Heart right ventricle (tissue), 16 donors: ENCODE measurements at regions not wholly inside any gene's neighbourhood (a gene's known extent, or its start where the extent isn't known, plus 50 kb on each side); places are given as distances from the start of the nearest gene placed in this dataset.

Experiments
- ATAC-seq, 8 donors: fragments of 200-7000 bp; cut with Tn5 transposase; one replicate each; pipeline ENCODE4 v1.9.1; 2020; ENCODE audit warnings: mild to moderate bottlenecking in 8 of 8, moderate library complexity in 8 of 8, moderate number of reproducible peaks in 1 of 8
- DNase-seq, 2 donors: peaks; one replicate each; pipeline ENCODE4 v3.0.0-alpha.2; 2020
- H3K27ac ChIP-seq, 10 donors: fragments of 200-600 bp; sonication (generic) in 2 of 10; one replicate each; pipeline versions ENCODE4 v1.5.0 to v1.8.0; 2020 to 2022; ENCODE audit warnings: mild to moderate bottlenecking in 3 of 10
- H3K27me3 ChIP-seq, 7 donors: fragments of 200-600 bp; one replicate each; pipeline ENCODE4 v1.8.0; 2021 to 2022; ENCODE audit warnings: mild to moderate bottlenecking in 2 of 7
- H3K36me3 ChIP-seq, 9 donors: fragments of 200-600 bp; sonication (generic) in 1 of 9; one replicate each; pipeline versions ENCODE4 v1.5.0 to v1.8.0; 2020 to 2022; ENCODE audit warnings: mild to moderate bottlenecking in 2 of 9
- H3K4me1 ChIP-seq, 9 donors: fragments of 200-600 bp; sonication (generic) in 1 of 9; one replicate each; pipeline versions ENCODE4 v1.5.0 to v1.8.0; 2020 to 2022; ENCODE audit warnings: mild to moderate bottlenecking in 4 of 9
- H3K4me3 ChIP-seq, 10 donors: fragments of 200-600 bp; sonication (generic) in 2 of 10; one replicate each; pipeline versions ENCODE4 v1.5.0 to v1.8.0; 2020 to 2022; ENCODE audit warnings: mild to moderate bottlenecking in 7 of 10, moderate library complexity in 2 of 10
- H3K9me3 ChIP-seq, 11 donors: fragments of 200-600 bp in 10 of 11; sonication (generic) in 2 of 11; one replicate each; pipeline versions ENCODE4 v1.5.0 to v1.8.0; 2013 to 2022; ENCODE audit warnings: mild to moderate bottlenecking in 2 of 11, control low read depth in 1 of 11, moderate library complexity in 1 of 11
- WGBS, 2 donors: extraction: QIAGEN DNeasy Blood & Tissue Kit; methylation state at CpG; one replicate each; pipeline ENCODE4 v1.1.7; 2013; ENCODE audit warnings: inconsistent platforms in 1 of 2; 5-methylcytosine and 5-hydroxymethylcytosine counted together
- intact Hi-C, 10 donors: fragments of 100-400 bp; cut with DNase I; formaldehyde crosslinking; loops; one replicate each; pipeline versions ENCODE4 v1.11.1 to v1.14.2; 2022
- TF ChIP-seq, protein P1 (sequence below), 9 donors: fragments of 200-600 bp; sonication (generic) in 2 of 9; IDR thresholded peaks; one replicate each; pipeline versions ENCODE4 v1.5.0 to v1.8.0; 2021 to 2022; ENCODE audit warnings: antibody characterized with exemption in 9 of 9, mild to moderate bottlenecking in 5 of 9, moderate library complexity in 1 of 9
- donor health status: Arrhythmogenic right ventricular cardiomyopathy.
- donor health status: ischemic (EF 13 %, LVEDD 7.1; RV severe dilation, severe dysfunction).
- donor health status: healthy with polysubstance abuse.
- donor health status: DM: no; HTN: yes; CAD: no.
- donor health status: DM: no; HTN: no; CAD: no.
- donor health status: ischemic (EF 25% LVEDD 6.9; RV normal size, moderate dysfunction).
- donor health status: ischemic (EF 25% LVEDD 5.7; RV mildly dilated, moderate dysfunction).
- donor health status: healthy.
- donor health status: DM: yes; HTN: yes; CAD: no.
- donor health status: Ischemic cardiomyopathy.
- donor health status: ischemic (EF 35%, LVEDD 5.7; RV mildly dilated, moderate dysfunction).
- donor health status: nonischemic (EF 11% LVEDD 7.7; RV severe dilation, severe dysfunction).
- donor health status: DM: yes; HTN: yes; CAD: no.
- donor health status: PGD.
- donor health status: ischemic (EF 29% LVEDD 5.4; RV normal size, mild dysfunction).
- donor health status: nonischemic (EF 23%, LVEDD 6.1; RV moderate dilation, normal function).

DNA sequence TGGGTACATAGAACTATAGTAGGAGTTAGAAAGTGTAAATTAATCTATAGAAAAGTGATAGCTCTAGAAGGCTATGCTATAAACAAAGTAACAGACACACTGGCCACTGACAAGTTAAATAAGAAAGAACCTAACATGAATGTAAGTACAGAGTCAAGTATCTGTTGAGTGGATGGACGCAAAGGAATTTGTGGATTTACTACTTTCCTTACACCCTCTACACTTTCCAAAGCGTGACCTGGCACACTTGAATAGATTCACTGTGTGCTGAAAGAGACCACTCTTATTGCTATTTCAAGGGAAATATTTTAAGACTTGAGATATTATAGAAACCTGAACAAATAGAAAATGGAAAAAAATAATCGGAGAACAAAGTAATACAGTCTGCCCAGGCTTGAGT is 142.8 kb upstream of the SAMSN1 start:
- H3K36me3 ChIP-seq: no peaks in the 10 kb centered on the region
- intact Hi-C loops: no loop called here
- H3K27me3 ChIP-seq: no peaks in the 10 kb centered on the region
- H3K9me3 ChIP-seq: no peaks in the 10 kb centered on the region
- TF ChIP-seq, protein P1, sequence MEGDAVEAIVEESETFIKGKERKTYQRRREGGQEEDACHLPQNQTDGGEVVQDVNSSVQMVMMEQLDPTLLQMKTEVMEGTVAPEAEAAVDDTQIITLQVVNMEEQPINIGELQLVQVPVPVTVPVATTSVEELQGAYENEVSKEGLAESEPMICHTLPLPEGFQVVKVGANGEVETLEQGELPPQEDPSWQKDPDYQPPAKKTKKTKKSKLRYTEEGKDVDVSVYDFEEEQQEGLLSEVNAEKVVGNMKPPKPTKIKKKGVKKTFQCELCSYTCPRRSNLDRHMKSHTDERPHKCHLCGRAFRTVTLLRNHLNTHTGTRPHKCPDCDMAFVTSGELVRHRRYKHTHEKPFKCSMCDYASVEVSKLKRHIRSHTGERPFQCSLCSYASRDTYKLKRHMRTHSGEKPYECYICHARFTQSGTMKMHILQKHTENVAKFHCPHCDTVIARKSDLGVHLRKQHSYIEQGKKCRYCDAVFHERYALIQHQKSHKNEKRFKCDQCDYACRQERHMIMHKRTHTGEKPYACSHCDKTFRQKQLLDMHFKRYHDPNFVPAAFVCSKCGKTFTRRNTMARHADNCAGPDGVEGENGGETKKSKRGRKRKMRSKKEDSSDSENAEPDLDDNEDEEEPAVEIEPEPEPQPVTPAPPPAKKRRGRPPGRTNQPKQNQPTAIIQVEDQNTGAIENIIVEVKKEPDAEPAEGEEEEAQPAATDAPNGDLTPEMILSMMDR (IDR thresholded peaks at IDR 0.05): no peak
- no peak for DNase-seq
- ATAC-seq: no peak
- WGBS, 2 donors: 86 to 88% methylated on average over 3 of the region's 3 CpGs
- H3K4me1 ChIP-seq: peaks cover 0 to 54% (median 0%) of the 10 kb centered on the region in 9 donors
- no peak overlapping the region for H3K4me3 ChIP-seq
- no peak overlapping the region for H3K27ac ChIP-seq

- Histone ChIP-seq H3K9me3 (no peaks in the 10 kb centered on the region), H3K36me3 (no peaks in the 10 kb centered on the region), H3K4me3 (no peak overlapping the region), H3K27me3 (no peaks in the 10 kb centered on the region), H3K27ac (no peak overlapping the region), H3K4me1 (peaks cover 0 to 57% (median 0%) of the 10 kb centered on the region in 9 donors)
- no peak for DNase-seq
- TF ChIP-seq, protein P1 (IDR thresholded peaks at IDR 0.05): no peak
- 86 to 92% methylated on average over 3 of the region's 3 CpGs for WGBS, 2 donors
- intact Hi-C loops: no loop called here
- no peak for ATAC-seq
Measured at GRCh38 chr21:14688412-14688811, 142.3 kb upstream of the SAMSN1 start.

DNA sequence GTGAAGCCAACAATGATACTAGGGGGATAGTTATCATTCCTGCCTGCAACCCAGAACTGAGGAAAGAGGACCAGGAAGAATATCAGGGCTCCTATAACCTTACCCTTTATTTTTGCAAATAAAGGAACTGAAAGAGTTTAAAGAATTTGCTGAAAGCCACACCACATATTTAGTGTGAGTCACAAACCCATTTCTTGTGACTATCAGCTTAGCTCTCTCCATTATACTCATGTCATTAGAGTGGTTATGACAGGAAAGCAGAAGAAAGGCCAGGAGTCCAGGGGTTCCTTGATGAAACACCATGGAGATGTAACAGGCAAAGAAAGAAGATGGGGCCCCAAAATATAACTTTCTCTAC is 141.1 kb upstream of the SAMSN1 start:
- Histone ChIP-seq H3K27me3 (no peaks in the 10 kb centered on the region), H3K4me1 (peaks cover 0 to 61% (median 0%) of the 10 kb centered on the region in 9 donors), H3K27ac (peak overlapping the region in 1 of 10 donors; percentile 77), H3K9me3 (no peaks in the 10 kb centered on the region), H3K4me3 (no peak overlapping the region), H3K36me3 (no peaks in the 10 kb centered on the region)
- ATAC-seq (peak in 3 of 8 donors; percentile 27 to 59 (median 40)), DNase-seq (no peak)
- TF ChIP-seq, protein P1 (IDR thresholded peaks at IDR 0.05): no peak
- intact Hi-C loops: no loop called here

DNA sequence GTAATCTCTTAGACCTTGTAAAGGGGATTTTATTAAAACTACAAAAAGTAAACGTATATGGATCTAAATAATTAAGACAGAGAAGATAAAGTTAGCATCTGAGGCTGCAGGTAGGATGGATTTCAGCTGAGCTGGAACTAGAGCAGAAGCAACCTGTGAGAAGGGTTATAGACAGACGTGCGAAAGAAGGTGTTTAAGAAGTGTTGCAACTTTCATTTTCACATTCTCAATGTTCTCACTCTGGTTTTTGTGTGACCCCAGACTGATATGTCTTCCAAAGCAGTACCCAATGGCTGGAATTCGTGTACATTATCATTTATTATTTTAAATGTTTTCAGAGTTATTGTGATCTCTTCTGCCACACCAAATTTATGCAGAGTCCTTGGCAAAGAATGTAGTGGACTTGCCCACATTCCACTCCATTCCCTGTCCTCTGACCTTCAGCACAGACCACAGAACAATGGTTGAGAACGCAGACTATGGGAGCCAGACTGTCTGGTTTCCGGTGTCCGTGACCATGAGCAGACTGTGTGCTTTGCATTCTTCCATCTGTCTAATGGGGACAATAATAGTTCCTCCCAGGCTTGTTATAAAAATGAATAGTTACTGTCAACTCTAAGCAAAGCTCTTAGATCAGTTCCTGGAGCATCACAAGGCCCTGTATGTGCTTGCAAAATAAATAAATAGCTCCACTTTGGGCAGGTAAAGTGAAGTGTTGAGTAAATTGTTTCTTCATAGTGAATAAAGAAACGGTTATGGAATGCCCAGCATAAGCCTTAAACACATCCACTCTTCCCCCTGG is 140.6 kb upstream of the SAMSN1 start:
- intact Hi-C loops: no loop called here

More for the DNA sequence above, 140.6 kb upstream of the SAMSN1 start:
- Histone ChIP-seq H3K9me3 (no peaks in the 10 kb centered on the region), H3K36me3 (no peaks in the 10 kb centered on the region), H3K4me3 (no peak overlapping the region), H3K27ac (peak overlapping the region in 1 of 10 donors; percentile 77), H3K27me3 (no peaks in the 10 kb centered on the region), H3K4me1 (peaks cover 0 to 56% (median 0%) of the 10 kb centered on the region in 9 donors)
- DNase-seq (no peak), ATAC-seq (no peak)
- WGBS, 2 donors: 73 to 79% methylated on average over 8 of the region's 8 CpGs
- TF ChIP-seq, protein P1 (IDR thresholded peaks at IDR 0.05): no peak
